Suprapubic skin (tissue), 4 donors: ENCODE measurements at regions not wholly inside any gene's neighbourhood (a gene's known extent, or its start where the extent isn't known, plus 50 kb on each side); places are given as distances from the start of the nearest gene placed in this dataset.

Experiments
- DNase-seq, 2 donors: peaks; one replicate each; pipeline ENCODE4 v3.0.0-alpha.2; 2019; ENCODE audit warnings: low spot score in 2 of 2
- H3K27ac ChIP-seq: fragments of 200-600 bp; sonication (generic); one replicate; pipeline ENCODE4 v1.5.1; 2019
- H3K27me3 ChIP-seq: fragments of 200-600 bp; sonication (generic); one replicate; pipeline ENCODE4 v1.5.1; 2019
- H3K36me3 ChIP-seq: fragments of 200-600 bp; sonication (generic); one replicate; pipeline ENCODE4 v1.5.1; 2019
- H3K4me1 ChIP-seq: fragments of 200-600 bp; sonication (generic); one replicate; pipeline ENCODE4 v1.5.1; 2019
- H3K4me3 ChIP-seq: fragments of 200-600 bp; sonication (generic); one replicate; pipeline ENCODE4 v1.5.1; 2019; ENCODE audit warnings: mild to moderate bottlenecking
- H3K9me3 ChIP-seq: fragments of 200-600 bp; sonication (generic); one replicate; pipeline ENCODE4 v1.5.1; 2019
- EP300 ChIP-seq: sonication (generic); formaldehyde crosslinking; IDR thresholded peaks from one replicate; pipeline ENCODE4 v1.6.1; 2017; ENCODE audit warnings: antibody characterized with exemption
- POLR2A ChIP-seq, 2 donors: fragments of 450-650 bp; IDR thresholded peaks; one replicate each; pipeline ENCODE4 v1.6.1; 2017; ENCODE audit warnings: antibody characterized with exemption in 2 of 2, mild to moderate bottlenecking in 2 of 2, moderate library complexity in 2 of 2
- POLR2AphosphoS5 ChIP-seq, 3 donors: sonication (generic); formaldehyde crosslinking; IDR thresholded peaks; one replicate each; pipeline ENCODE4 v1.6.1; 2017; ENCODE audit warnings: antibody characterized with exemption in 3 of 3
- WGBS: methylation state at CpG from one replicate; pipeline ENCODE4 v1.1.5; 2018; 5-methylcytosine and 5-hydroxymethylcytosine counted together
- TF ChIP-seq, protein P1 (sequence below), 2 donors: fragments of 200-600 bp in 1 of 2; fragments of 450-650 bp in 1 of 2; sonication (generic) in 1 of 2; IDR thresholded peaks; one replicate each; pipeline ENCODE4 v1.5.1; 2016 to 2019; ENCODE audit warnings: antibody characterized with exemption in 2 of 2, mild to moderate bottlenecking in 1 of 2, moderate library complexity in 1 of 2

DNA sequence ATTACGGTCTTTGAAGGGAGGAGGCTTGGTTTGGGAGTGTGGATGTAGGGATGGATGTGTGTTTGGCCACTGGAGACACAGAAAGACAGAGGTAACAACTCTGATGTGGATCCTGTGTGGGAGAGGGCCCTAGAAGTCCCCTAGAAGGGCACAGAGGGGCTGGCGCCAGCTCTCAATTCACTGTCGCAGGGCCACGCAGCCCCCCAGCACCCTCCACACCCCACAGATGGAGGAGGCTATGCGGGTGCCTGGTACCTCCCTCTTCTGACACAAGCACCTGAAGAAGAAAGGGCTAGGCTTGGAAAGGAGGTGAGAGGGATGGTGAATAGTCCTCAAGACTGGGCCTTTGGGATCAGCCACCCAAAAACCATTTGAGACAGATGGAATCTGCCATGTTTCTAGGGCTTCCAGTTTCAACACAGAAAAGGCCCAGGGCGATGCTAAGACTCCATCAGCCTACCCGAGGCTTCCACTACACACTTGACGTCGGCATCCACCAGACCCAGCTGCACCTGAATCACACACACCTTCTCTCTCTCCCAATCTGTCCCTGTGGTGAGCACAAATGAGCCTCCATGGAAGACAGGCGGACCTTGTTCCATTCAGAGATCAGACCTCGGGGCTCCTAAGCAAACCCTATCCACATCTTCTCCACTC, 413.5 kb upstream of the HS6ST1 start:
- Histone ChIP-seq H3K36me3 (no peaks in the 10 kb centered on the region), H3K27ac (no peak overlapping the region), H3K4me1 (peaks cover 41% of the 10 kb centered on the region), H3K9me3 (peaks cover 4% of the 10 kb centered on the region), H3K4me3 (no peak overlapping the region), H3K27me3 (no peaks in the 10 kb centered on the region)
- TF ChIP-seq, protein P1, sequence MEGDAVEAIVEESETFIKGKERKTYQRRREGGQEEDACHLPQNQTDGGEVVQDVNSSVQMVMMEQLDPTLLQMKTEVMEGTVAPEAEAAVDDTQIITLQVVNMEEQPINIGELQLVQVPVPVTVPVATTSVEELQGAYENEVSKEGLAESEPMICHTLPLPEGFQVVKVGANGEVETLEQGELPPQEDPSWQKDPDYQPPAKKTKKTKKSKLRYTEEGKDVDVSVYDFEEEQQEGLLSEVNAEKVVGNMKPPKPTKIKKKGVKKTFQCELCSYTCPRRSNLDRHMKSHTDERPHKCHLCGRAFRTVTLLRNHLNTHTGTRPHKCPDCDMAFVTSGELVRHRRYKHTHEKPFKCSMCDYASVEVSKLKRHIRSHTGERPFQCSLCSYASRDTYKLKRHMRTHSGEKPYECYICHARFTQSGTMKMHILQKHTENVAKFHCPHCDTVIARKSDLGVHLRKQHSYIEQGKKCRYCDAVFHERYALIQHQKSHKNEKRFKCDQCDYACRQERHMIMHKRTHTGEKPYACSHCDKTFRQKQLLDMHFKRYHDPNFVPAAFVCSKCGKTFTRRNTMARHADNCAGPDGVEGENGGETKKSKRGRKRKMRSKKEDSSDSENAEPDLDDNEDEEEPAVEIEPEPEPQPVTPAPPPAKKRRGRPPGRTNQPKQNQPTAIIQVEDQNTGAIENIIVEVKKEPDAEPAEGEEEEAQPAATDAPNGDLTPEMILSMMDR (IDR thresholded peaks at IDR 0.05) = no peak
- TF ChIP-seq POLR2AphosphoS5 (IDR thresholded peaks at IDR 0.05) (no peak), EP300 (no peak), POLR2A (IDR thresholded peaks at IDR 0.05) (no peak)
- no peak for DNase-seq
- 90% methylated on average over 10 of the region's 11 CpGs for WGBS

DNA sequence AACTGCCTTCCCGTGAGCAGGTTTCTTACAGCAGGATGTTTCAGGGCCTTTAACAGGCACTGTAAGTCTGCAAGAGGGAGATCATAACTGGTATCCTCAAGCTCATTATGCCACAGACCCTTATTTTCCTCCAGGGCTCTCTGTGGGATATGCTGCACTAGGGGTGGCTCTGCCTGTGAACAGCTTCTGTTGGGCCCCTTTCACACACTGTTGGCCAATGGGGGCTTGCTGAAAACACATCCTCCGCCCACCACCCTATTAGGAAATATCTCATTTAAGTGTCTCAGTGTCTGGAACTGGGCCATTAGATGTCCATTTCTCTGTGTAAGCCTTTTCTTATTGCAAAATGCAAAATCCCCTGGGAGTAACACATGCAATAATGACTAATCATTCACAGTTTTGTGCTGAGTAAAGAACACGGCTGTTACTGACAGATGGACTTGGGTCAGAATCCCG, 414.3 kb upstream of the HS6ST1 start:
- Histone ChIP-seq H3K4me1 (peaks cover 37% of the 10 kb centered on the region), H3K27ac (no peak overlapping the region), H3K36me3 (no peaks in the 10 kb centered on the region), H3K27me3 (no peaks in the 10 kb centered on the region), H3K4me3 (no peak overlapping the region), H3K9me3 (peaks cover 4% of the 10 kb centered on the region)
- DNase-seq = peak in 1 of 2 donors; percentile 74
- TF ChIP-seq POLR2A (IDR thresholded peaks at IDR 0.05) (no peak), POLR2AphosphoS5 (IDR thresholded peaks at IDR 0.05) (peak in 2 of 3 donors; percentile 40 to 53)
- TF ChIP-seq, protein P1 (IDR thresholded peaks at IDR 0.05) = no peak
- 48% methylated on average over 4 of the region's 4 CpGs for WGBS

DNA sequence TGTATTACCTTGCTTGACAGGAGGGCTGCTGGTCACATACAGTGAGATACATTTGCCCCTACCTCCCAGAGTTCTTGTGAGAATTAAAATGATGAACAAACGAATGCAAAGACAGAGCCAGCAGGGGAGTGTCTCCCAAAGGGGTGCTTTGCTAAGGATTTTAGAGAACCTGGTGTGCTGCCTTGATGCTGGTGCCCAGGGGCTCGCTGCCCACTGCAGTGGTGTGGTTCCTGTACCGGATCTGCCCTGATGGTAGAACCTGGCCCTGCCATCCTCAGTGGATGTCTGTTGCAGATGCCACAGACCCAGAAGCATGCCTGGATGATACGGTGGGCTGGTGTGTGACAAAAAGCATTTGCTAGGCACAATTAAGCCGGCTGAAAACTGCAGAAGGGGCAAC, 414.8 kb upstream of the HS6ST1 start:
- Histone ChIP-seq H3K36me3 (no peaks in the 10 kb centered on the region), H3K27me3 (no peaks in the 10 kb centered on the region), H3K4me1 (peaks cover 37% of the 10 kb centered on the region), H3K27ac (no peak overlapping the region), H3K4me3 (no peak overlapping the region), H3K9me3 (peaks cover 4% of the 10 kb centered on the region)
- WGBS = 87% methylated on average over 5 of the region's 5 CpGs
- no peak for DNase-seq
- TF ChIP-seq, protein P1 (IDR thresholded peaks at IDR 0.05) = no peak
- TF ChIP-seq EP300 (no peak), POLR2A (IDR thresholded peaks at IDR 0.05) (no peak), POLR2AphosphoS5 (IDR thresholded peaks at IDR 0.05) (no peak)

DNA sequence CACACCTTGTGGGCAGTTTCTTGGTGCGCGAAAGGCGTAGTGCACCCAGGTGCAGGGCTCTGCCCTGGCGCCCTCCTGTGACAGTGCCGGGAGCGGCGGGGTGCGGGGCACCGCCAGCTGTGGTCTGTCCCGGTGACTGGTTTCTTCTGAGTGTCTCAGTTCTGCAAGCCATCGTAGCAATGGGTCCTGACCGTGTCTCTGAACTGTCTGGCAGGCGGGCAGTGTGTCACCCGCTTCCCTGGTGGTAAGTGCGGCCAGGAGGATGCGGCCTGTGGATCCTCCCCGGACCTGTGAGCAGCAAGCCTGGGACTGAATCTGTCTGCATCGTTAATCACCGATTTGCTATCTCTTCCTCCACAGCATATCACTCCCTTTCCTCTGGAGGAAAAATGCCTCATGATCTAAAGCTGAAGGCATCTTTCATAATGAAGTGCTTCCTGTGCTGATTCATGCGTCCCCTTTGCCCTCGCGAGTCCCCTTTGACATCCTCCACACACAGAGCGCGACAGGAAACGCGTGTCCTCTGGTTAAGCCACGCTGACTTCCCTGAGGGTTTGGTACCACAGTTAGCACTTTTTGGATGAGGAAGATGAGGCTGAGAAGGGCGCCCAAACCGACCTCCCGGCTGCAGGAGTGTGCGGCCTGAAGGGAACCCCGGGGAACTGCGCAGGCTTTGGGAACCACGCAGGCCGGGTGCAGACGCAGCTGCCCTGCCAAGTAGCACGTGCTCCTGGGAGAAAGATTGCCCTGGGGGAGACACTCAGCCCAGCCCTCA, 416.0 kb upstream of the HS6ST1 start:
- 74% methylated on average over 24 of the region's 37 CpGs for WGBS
- Histone ChIP-seq H3K9me3 (no peaks in the 10 kb centered on the region), H3K4me3 (no peak overlapping the region), H3K27me3 (no peaks in the 10 kb centered on the region), H3K4me1 (peaks cover 37% of the 10 kb centered on the region), H3K36me3 (no peaks in the 10 kb centered on the region), H3K27ac (no peak overlapping the region)
- no peak for DNase-seq
- no peak for TF ChIP-seq POLR2A (IDR thresholded peaks at IDR 0.05)
- TF ChIP-seq, protein P1 (IDR thresholded peaks at IDR 0.05) = no peak
- TF ChIP-seq POLR2AphosphoS5 (IDR thresholded peaks at IDR 0.05) = no peak
- no peak for TF ChIP-seq EP300

DNA sequence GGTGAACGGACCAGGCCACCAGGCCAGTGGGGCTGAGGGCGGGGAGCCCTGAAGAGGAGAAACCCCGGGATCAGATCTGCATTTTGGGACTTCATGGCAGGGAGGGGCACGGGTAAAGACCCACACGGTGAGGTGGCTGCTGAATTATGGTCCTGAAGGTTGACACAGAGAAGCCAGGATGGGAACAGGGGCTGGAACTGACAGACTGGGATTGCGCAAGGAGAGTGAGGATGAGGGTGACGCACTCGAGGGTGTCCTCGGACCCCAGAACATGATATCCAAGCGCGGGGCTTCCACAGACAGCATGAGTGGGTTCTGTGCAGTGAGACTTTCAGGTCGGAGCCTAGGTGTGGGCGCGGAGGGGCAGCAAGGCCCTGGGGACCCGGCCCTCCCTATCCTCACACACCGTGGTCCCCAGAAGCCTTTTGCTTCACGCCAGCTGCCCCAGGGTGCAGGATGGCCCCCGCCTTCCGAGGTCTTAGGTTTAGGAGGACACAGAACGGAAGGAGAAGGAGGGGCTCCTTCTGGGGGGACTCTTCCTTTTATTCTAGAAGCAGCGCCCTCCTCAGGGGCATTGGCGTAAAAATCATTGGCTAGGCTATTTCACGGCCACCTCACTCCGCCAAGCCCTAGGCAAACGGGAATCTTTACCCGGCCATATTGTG, 416.8 kb upstream of the HS6ST1 start:
- no peak overlapping the region for H3K27ac ChIP-seq
- DNase-seq = no peak
- TF ChIP-seq, protein P1 (IDR thresholded peaks at IDR 0.05) = no peak
- no peak for TF ChIP-seq POLR2AphosphoS5 (IDR thresholded peaks at IDR 0.05)
- no peak for TF ChIP-seq POLR2A (IDR thresholded peaks at IDR 0.05)
- no peak for TF ChIP-seq EP300
- H3K9me3 ChIP-seq = no peaks in the 10 kb centered on the region
- H3K36me3 ChIP-seq = no peaks in the 10 kb centered on the region
- no peaks in the 10 kb centered on the region for H3K27me3 ChIP-seq
- WGBS = 84% methylated on average over 26 of the region's 26 CpGs
- H3K4me1 ChIP-seq = peaks cover 37% of the 10 kb centered on the region
- no peak overlapping the region for H3K4me3 ChIP-seq
